ENCODE measurements at regions not wholly inside any gene's neighbourhood (a gene's known extent, or its start where the extent isn't known, plus 50 kb on each side); places are given as distances from the start of the nearest gene placed in this dataset.

GRCh38 chr11:106178361-106178760, 100.9 kb downstream of the AASDHPPT start:
- DNase-seq (ENCODE audit: low read depth) = no peak
- no peak for TF ChIP-seq CTCF (conservative IDR thresholded peaks at IDR 0.05; ENCODE audit: low read depth, low read length)
- no peak overlapping the region for H3K4me3 ChIP-seq (ENCODE audit: low read depth, low read length)

- no peak overlapping the region for H3K4me3 ChIP-seq (ENCODE audit: low read depth, low read length)
- no peak for TF ChIP-seq CTCF (conservative IDR thresholded peaks at IDR 0.05; ENCODE audit: low read depth, low read length)
- no peak for DNase-seq (ENCODE audit: low read depth)
These were observed 101.6 kb downstream of the AASDHPPT start for GRCh38 chr11:106179048-106179447.

- H3K4me3 ChIP-seq (ENCODE audit: low read depth, low read length) = no peak overlapping the region
- no peak for TF ChIP-seq CTCF (conservative IDR thresholded peaks at IDR 0.05; ENCODE audit: low read depth, low read length)
- no peak for DNase-seq (ENCODE audit: low read depth)
These were observed 109.2 kb downstream of the AASDHPPT start for GRCh38 chr11:106186630-106187029.

- H3K4me3 ChIP-seq (ENCODE audit: low read depth, low read length) = no peak overlapping the region
- DNase-seq (ENCODE audit: low read depth) = no peak
- TF ChIP-seq CTCF (conservative IDR thresholded peaks at IDR 0.05; ENCODE audit: low read depth, low read length) = no peak
These were observed 110.5 kb downstream of the AASDHPPT start for GRCh38 chr11:106187860-106188456.

- DNase-seq (ENCODE audit: low read depth) = peak; percentile 12
- no peak overlapping the region for H3K4me3 ChIP-seq (ENCODE audit: low read depth, low read length)
- TF ChIP-seq CTCF (conservative IDR thresholded peaks at IDR 0.05; ENCODE audit: low read depth, low read length) = no peak
These were observed 116.5 kb downstream of the AASDHPPT start for GRCh38 chr11:106193956-106194355.

GRCh38 chr11:106197438-106197837, 120.0 kb downstream of the AASDHPPT start:
- no peak for TF ChIP-seq CTCF (conservative IDR thresholded peaks at IDR 0.05; ENCODE audit: low read depth, low read length)
- H3K4me3 ChIP-seq (ENCODE audit: low read depth, low read length) = no peak overlapping the region
- no peak for DNase-seq (ENCODE audit: low read depth)

GRCh38 chr11:106202935-106203620, 125.6 kb downstream of the AASDHPPT start:
- TF ChIP-seq CTCF (conservative IDR thresholded peaks at IDR 0.05; ENCODE audit: low read depth, low read length) = no peak
- DNase-seq (ENCODE audit: low read depth) = peak; percentile 44

More at GRCh38 chr11:106202935-106203620, 125.6 kb downstream of the AASDHPPT start:
- H3K4me3 ChIP-seq (ENCODE audit: low read depth, low read length) = no peak overlapping the region
